SW480 (cell line): ENCODE measurements at regions not wholly inside any gene's neighbourhood (a gene's known extent, or its start where the extent isn't known, plus 50 kb on each side); places are given as distances from the start of the nearest gene placed in this dataset.
"Not testable (repeated sequence)": the region's sequence is repeated elsewhere in the genome, so short reads cannot be mapped to it uniquely, and the experiment has no call there.

Experiments
- DNase-seq: peaks from one replicate; pipeline ENCODE4 v3.0.0-alpha.2; 2016; ENCODE audit warnings: low spot score

- no peak for DNase-seq
Measured at GRCh38 chr6:11961923-11962322, 50.2 kb upstream of the HIVEP1 start.

- no peak for DNase-seq
Measured at GRCh38 chr6:11960909-11961779, 51.0 kb upstream of the HIVEP1 start.

- no peak for DNase-seq
Measured at GRCh38 chr6:11956781-11957180, 55.3 kb upstream of the HIVEP1 start.

- no peak for DNase-seq
Measured at GRCh38 chr6:11953641-11954040, 58.5 kb upstream of the HIVEP1 start.

GRCh38 chr6:11952316-11952715 lies 59.8 kb upstream of the HIVEP1 start:
- DNase-seq: no peak

GRCh38 chr6:11951868-11952267 lies 60.2 kb upstream of the HIVEP1 start:
- no peak for DNase-seq

GRCh38 chr6:11950109-11950508 lies 62.0 kb upstream of the HIVEP1 start:
- no peak for DNase-seq

GRCh38 chr6:11947575-11947974 lies 64.5 kb upstream of the HIVEP1 start:
- no peak for DNase-seq

GRCh38 chr6:11947063-11947462 lies 65.0 kb upstream of the HIVEP1 start:
- no peak for DNase-seq

GRCh38 chr6:11944111-11944510 lies 68.0 kb upstream of the HIVEP1 start:
- no peak for DNase-seq

GRCh38 chr6:11943060-11943459 lies 69.1 kb upstream of the HIVEP1 start:
- DNase-seq: no peak

GRCh38 chr6:11942185-11942864 lies 69.8 kb upstream of the HIVEP1 start:
- DNase-seq: no peak

- DNase-seq: not testable (repeated sequence)
Measured at GRCh38 chr6:11940532-11941166, 71.5 kb upstream of the HIVEP1 start.

GRCh38 chr6:11938285-11938890 lies 73.7 kb upstream of the HIVEP1 start:
- no peak for DNase-seq

- no peak for DNase-seq
Measured at GRCh38 chr6:11934638-11935037, 77.5 kb upstream of the HIVEP1 start.

GRCh38 chr6:11932892-11933291 lies 79.2 kb upstream of the HIVEP1 start:
- not testable (repeated sequence) for DNase-seq

GRCh38 chr6:11931296-11932035 lies 80.6 kb upstream of the HIVEP1 start:
- DNase-seq: no peak

GRCh38 chr6:11930834-11931233 lies 81.3 kb upstream of the HIVEP1 start:
- DNase-seq: not testable (repeated sequence)

GRCh38 chr6:11930240-11930639 lies 81.9 kb upstream of the HIVEP1 start:
- no peak for DNase-seq

GRCh38 chr6:11929241-11929835 lies 82.8 kb upstream of the HIVEP1 start:
- DNase-seq: no peak
